ENCODE measurements at regions not wholly inside any gene's neighbourhood (a gene's known extent, or its start where the extent isn't known, plus 50 kb on each side); places are given as distances from the start of the nearest gene placed in this dataset.

DNA sequence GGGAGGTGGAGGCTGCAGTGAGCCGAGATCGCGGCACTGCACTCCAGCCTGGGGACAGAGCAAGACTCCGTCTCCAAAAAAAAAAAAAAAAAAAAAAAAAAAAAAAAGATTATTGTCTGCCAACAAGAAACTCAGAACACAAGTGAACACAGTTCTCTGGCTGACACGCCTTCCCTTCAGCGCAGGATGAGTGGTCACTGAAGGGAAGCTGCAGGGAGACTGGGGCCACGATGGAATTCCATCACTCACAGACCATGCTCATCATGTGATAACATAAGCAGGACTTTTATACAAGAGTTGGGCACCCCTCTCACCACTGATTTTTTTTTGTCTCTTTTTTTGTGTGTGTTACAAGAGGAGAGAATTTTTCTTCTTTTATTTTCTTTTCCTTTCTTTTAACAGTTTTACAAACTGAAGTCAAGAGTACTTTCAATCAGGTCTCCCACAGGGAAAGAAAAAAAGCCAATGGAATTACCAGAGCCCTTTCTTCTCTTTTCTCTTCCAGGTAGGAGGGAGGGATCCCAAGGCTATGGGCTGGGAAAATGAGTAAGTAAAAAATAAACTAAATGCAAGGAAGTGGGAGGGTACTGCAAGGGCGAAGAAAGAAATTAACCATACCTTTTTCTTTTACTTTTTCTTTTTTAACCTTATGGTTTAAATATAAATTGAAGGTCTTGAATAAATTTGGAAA is 435.6 kb downstream of the GPM6A start:
- TF ChIP-seq, protein P1, sequence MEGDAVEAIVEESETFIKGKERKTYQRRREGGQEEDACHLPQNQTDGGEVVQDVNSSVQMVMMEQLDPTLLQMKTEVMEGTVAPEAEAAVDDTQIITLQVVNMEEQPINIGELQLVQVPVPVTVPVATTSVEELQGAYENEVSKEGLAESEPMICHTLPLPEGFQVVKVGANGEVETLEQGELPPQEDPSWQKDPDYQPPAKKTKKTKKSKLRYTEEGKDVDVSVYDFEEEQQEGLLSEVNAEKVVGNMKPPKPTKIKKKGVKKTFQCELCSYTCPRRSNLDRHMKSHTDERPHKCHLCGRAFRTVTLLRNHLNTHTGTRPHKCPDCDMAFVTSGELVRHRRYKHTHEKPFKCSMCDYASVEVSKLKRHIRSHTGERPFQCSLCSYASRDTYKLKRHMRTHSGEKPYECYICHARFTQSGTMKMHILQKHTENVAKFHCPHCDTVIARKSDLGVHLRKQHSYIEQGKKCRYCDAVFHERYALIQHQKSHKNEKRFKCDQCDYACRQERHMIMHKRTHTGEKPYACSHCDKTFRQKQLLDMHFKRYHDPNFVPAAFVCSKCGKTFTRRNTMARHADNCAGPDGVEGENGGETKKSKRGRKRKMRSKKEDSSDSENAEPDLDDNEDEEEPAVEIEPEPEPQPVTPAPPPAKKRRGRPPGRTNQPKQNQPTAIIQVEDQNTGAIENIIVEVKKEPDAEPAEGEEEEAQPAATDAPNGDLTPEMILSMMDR (conservative IDR thresholded peaks at IDR 0.05; ENCODE audit: low read depth, low read length), result no peak
- no peak for DNase-seq (ENCODE audit: low read depth)
- H3K4me3 ChIP-seq (ENCODE audit: low read depth, low read length), result no peak overlapping the region

DNA sequence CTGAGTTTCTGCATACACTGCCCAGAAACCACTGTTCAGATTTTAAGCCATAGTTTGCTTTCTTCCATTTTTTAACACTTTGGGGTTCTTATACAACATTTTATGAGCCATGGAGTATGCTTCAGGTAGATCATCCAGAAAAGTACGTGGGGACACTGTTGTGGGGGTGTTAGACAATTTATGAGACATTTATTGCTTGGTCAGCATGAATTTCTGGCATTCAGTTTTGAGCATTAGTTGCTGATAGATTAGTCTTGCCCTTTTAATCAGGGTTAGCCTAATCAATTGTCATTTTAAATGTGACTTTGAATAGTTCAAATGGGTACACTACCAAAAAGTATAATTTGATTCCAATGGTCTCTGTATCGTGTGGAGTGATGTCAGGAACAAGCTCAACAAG is 434.9 kb downstream of the GPM6A start:
- TF ChIP-seq, protein P1 (conservative IDR thresholded peaks at IDR 0.05; ENCODE audit: low read depth, low read length), result no peak
- DNase-seq (ENCODE audit: low read depth), result no peak
- H3K4me3 ChIP-seq (ENCODE audit: low read depth, low read length), result no peak overlapping the region

DNA sequence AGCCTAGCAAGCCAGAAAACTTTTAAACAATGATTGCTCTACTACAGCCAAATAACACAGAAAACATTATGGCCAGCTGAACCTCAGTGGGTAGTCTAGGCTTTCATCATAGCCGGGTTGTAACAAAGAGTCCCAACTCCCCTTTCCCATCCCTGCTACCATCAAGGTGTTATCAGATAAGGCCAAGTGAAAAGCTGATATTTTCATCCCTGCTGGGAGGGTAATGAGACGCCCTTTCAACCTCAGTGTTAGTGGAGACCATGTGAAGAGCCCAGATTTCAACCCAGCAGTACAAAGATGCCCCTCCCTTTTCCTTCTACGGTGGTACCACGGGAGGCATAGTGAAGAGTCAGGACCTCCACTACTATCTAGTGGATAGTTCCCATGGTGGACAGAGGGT is 433.7 kb downstream of the GPM6A start:
- TF ChIP-seq, protein P1 (conservative IDR thresholded peaks at IDR 0.05; ENCODE audit: low read depth, low read length), result no peak
- H3K4me3 ChIP-seq (ENCODE audit: low read depth, low read length), result no peak overlapping the region
- no peak for DNase-seq (ENCODE audit: low read depth)

DNA sequence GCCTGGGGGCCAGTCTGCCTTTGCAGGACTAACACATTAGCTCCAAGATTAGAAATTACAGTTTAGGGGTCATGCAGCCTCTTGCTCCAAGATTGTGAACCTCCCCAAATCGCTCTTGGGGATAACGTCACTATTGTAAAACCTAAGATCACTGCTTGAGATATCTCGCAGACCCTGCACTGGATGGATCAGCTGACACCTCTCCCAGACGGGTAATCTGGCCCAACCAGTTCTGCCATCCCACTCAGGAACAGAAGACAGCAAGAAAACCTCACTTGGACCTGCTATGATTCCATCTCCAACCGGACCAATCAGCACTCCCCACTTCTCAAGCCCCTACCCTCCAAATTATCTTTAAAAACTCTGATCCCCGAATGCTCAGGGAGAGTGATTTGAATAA is 431.2 kb downstream of the GPM6A start:
- no peak for DNase-seq (ENCODE audit: low read depth)
- H3K4me3 ChIP-seq (ENCODE audit: low read depth, low read length), result no peak overlapping the region
- TF ChIP-seq, protein P1 (conservative IDR thresholded peaks at IDR 0.05; ENCODE audit: low read depth, low read length), result no peak

DNA sequence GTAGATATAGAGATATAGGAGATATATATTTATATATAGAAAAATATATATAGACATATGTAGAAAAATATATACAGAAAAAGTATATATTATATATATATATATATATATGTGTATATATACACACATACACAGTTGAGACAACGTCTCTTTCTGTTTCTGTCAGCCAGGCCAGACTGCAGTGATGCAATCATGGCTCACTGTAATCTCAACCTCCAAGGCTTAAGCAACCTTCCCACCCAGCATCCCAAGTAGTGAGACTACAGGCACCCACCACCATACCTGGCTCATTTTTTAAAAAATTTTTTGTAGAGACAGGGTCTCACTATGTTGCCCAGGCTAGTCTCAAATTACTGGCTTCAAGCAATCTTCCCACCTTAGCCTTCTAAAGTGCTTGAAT is 426.3 kb downstream of the GPM6A start:
- H3K4me3 ChIP-seq (ENCODE audit: low read depth, low read length), result no peak overlapping the region
- DNase-seq (ENCODE audit: low read depth), result peak; percentile 36
- TF ChIP-seq, protein P1 (conservative IDR thresholded peaks at IDR 0.05; ENCODE audit: low read depth, low read length), result no peak

DNA sequence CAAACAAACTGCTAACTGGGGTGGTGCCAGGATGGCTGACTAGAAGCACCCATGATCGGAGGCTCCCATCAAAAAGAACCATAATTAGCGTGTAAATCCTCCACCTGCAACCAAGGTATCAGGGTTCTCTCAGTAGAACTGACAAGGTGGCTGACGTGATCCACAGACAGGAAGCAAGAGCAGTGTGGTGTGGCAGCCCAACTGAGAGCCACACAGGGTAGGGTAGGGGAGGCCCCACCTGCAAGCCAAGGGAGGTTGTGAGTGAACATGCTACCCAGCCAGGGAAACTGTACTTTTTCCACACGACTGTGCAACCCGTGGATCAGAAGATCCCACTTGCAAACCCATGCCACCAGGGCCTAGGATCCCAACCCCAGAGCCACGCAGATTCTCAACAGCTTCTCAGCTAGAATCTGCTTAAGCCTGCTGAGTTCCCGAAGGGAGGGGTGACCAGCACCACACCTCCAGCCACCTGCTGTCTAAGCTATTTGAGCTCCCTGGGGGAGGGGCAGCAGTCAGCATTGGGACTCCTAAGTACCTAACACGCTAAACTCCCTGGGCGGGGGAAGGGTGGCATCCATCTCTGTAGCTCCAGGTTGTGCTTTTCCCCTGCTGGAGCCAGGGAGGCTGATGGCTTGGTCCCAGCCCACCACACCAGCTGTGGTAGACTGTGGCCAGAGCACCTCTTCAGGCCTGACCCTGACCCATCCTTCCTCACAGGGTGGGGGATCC is 425.1 kb downstream of the GPM6A start:
- DNase-seq (ENCODE audit: low read depth), result no peak
- TF ChIP-seq, protein P1 (conservative IDR thresholded peaks at IDR 0.05; ENCODE audit: low read depth, low read length), result no peak
- no peak overlapping the region for H3K4me3 ChIP-seq (ENCODE audit: low read depth, low read length)

DNA sequence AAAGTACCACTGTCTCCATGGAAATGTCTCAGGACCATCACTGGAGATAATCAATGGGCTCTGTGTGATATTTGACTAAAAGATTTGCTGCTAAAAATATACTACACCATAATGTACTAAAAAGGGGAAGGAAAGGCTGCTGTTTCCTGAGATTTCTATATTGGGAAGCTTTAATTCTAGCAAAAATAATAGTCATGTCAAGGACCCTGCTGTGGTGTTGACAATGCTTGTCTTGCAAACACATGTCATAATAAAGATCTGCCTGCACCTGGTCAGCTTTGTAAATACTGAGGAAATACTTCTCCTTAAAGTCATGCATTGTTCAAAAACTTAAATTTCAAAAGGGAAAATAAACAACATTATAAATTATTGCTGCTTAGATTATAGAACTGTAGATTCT is 417.9 kb downstream of the GPM6A start:
- TF ChIP-seq, protein P1 (conservative IDR thresholded peaks at IDR 0.05; ENCODE audit: low read depth, low read length), result no peak
- no peak overlapping the region for H3K4me3 ChIP-seq (ENCODE audit: low read depth, low read length)
- DNase-seq (ENCODE audit: low read depth), result no peak
